K562 (cell line): ENCODE measurements at regions not wholly inside any gene's neighbourhood (a gene's known extent, or its start where the extent isn't known, plus 50 kb on each side); places are given as distances from the start of the nearest gene placed in this dataset.

ENCODE experiments used
- ATAC-seq: fragments of 200-7000 bp; cut with Tn5 transposase; 3 replicates; pipeline ENCODE4 v1.9.1; 2020; ENCODE audit warnings: moderate library complexity
- BruUV-seq: library from RNA; stranded (reverse); fragments of 400-500 nt; replicated peaks from 2 replicates; lab custom pipeline; 2021; lab: Mats Ljungman, UMichigan
- CTCF ChIA-PET: fragments of 300-600 bp; formaldehyde crosslinking; extraction: SDS; loops from one replicate; lab custom pipeline; 2021; ENCODE audit warnings: low intra/inter-chr PET ratio; lab: Yijun Ruan, JAX
- POLR2A ChIA-PET: fragments of 300-600, 350-650 bp; sonication (Branson Sonifier 250); formaldehyde crosslinking; extraction: SDS; loops from one replicate; lab custom pipeline; 2021; ENCODE audit warnings: antibody characterized with exemption, inconsistent platforms; lab: Yijun Ruan, JAX
- DNase-seq, 4 experiments: peaks; one replicate each; pipeline versions ENCODE4 v3.0.0 to v3.0.0-alpha.2; 2011 to 2018; ENCODE audit warnings: low spot score in 3 of 4, mixed read lengths in 3 of 4; ENCODE audit errors: extremely low read depth in 1 of 4
- FAIRE-seq: peaks from 2 replicates; lab custom pipeline; 2011; peaks lifted over from hg19 to GRCh38; lab: Jason Lieb, UNC
- H2AFZ ChIP-seq: 2 replicates; pipeline ENCODE4 v1.6.0; 2011; ENCODE audit warnings: low read depth, low read length, control low read depth, inconsistent platforms
- H3K27ac ChIP-seq: fragments of 200-600 bp; 3 replicates; pipeline ENCODE4 v1.8.0; 2011; ENCODE audit warnings: low read depth, mild to moderate bottlenecking, control low read depth, inconsistent platforms, low read length, moderate library complexity, mixed read lengths; ENCODE audit errors: extremely low read depth
- H3K27me3 ChIP-seq, 2 experiments: fragments of 300-600 bp in 1 of 2; 2 replicates in 1 of 2; 3 replicates in 1 of 2; pipeline versions ENCODE4 v1.6.0 to v1.8.0; 2011; ENCODE audit warnings: inconsistent platforms in 2 of 2, low read length in 2 of 2, mild to moderate bottlenecking in 1 of 2, mixed read lengths in 1 of 2, moderate library complexity in 1 of 2; ENCODE audit not compliant: control insufficient read depth in 2 of 2, insufficient read depth in 2 of 2
- H3K36me3 ChIP-seq: fragments of 300-600 bp; 3 replicates; pipeline ENCODE4 v1.8.0; 2011; ENCODE audit warnings: mild to moderate bottlenecking, low read length, inconsistent platforms; ENCODE audit not compliant: control insufficient read depth, insufficient read depth
- H3K4me1 ChIP-seq, 2 experiments: fragments of 200-600 bp in 1 of 2; replicated peaks in 1 of 2; 2 replicates in 1 of 2; 3 replicates in 1 of 2; pipeline versions ENCODE4 v1.5.1 to v1.8.0; 2011; ENCODE audit warnings: inconsistent platforms in 2 of 2, low read length in 2 of 2, mild to moderate bottlenecking in 1 of 2, mixed read lengths in 1 of 2, moderate library complexity in 1 of 2; ENCODE audit not compliant: control insufficient read depth in 2 of 2, insufficient read depth in 2 of 2
- H3K4me2 ChIP-seq: 2 replicates; pipeline ENCODE4 v1.6.1; 2011; ENCODE audit warnings: low read length, control low read depth, inconsistent platforms, mixed read lengths; ENCODE audit not compliant: insufficient read depth
- H3K4me3 ChIP-seq: fragments of 200-600 bp; sonication (generic), shearing (Covaris generic); 2 replicates; pipeline ENCODE4 v1.5.1; 2016; ENCODE audit warnings: control low read depth, inconsistent platforms
- H3K79me2 ChIP-seq: fragments of 200-600 bp; 3 replicates; pipeline ENCODE4 v1.8.0; 2011; ENCODE audit warnings: low read length, inconsistent platforms; ENCODE audit not compliant: control insufficient read depth, insufficient read depth
- H3K9ac ChIP-seq, 2 experiments: 2 replicates each; pipeline versions ENCODE4 v1.6.0 to v1.6.1; 2011; ENCODE audit warnings: low read depth in 2 of 2, low read length in 2 of 2, control low read depth in 1 of 2, inconsistent platforms in 1 of 2, mild to moderate bottlenecking in 1 of 2, mixed read lengths in 1 of 2; ENCODE audit not compliant: insufficient read depth in 1 of 2
- H3K9me1 ChIP-seq: one replicate; pipeline ENCODE4 v1.6.0; 2011; ENCODE audit warnings: inconsistent platforms, mild to moderate bottlenecking, low read length, moderate library complexity; ENCODE audit not compliant: control insufficient read depth, insufficient read depth
- H3K9me3 ChIP-seq: replicated peaks from 2 replicates; pipeline ENCODE4 v1.5.1; 2011; ENCODE audit warnings: low read depth, low read length, inconsistent platforms; ENCODE audit not compliant: control insufficient read depth, insufficient read depth
- H4K20me1 ChIP-seq: replicated peaks from 2 replicates; pipeline ENCODE4 v1.6.1; 2011; ENCODE audit warnings: low read length, inconsistent platforms, mixed read lengths; ENCODE audit not compliant: control insufficient read depth, insufficient read depth
- CEBPG ChIP-seq, 3 experiments: fragments of 200-800 bp in 1 of 3; sonication (Bioruptor generic) in 1 of 3; sonication (generic) in 1 of 3; formaldehyde crosslinking in 1 of 3; IDR thresholded peaks in 2 of 3; conservative IDR thresholded peaks in 1 of 3; 2 replicates each; pipeline versions ENCODE4 v1.6.1 to v1.8.0; 2016 to 2022; ENCODE audit warnings: missing compliant biosample characterization in 2 of 3, missing genetic modification characterization in 2 of 3, mild to moderate bottlenecking in 1 of 3, missing genetic modification reagents in 1 of 3
- CEBPZ ChIP-seq: fragments of 150-350 bp; IDR thresholded peaks from 2 replicates; pipeline ENCODE4 v1.6.1; 2014; ENCODE audit warnings: low read depth, mild to moderate bottlenecking, low read length, borderline replicate concordance
- ESRRA ChIP-seq: fragments of 450-650 bp; IDR thresholded peaks from 2 replicates; pipeline ENCODE4 v1.6.1; 2014; ENCODE audit warnings: low read depth, mild to moderate bottlenecking, moderate library complexity, borderline replicate concordance
- HIVEP1 ChIP-seq: fragments of 250-450 bp; sonication (Bioruptor Pico); IDR thresholded peaks from 2 replicates; pipeline ENCODE4 v1.4.0; 2020; ENCODE audit warnings: mild to moderate bottlenecking
- HMG20B ChIP-seq: fragments of 250-450 bp; sonication (Bioruptor Pico); IDR thresholded peaks from 2 replicates; pipeline ENCODE4 v1.5.0; 2021; ENCODE audit warnings: mild to moderate bottlenecking
- PHB2 ChIP-seq: fragments of 450-650 bp; IDR thresholded peaks from 2 replicates; pipeline ENCODE4 v1.6.1; 2017; ENCODE audit warnings: low read depth
- SMC3 ChIP-seq: conservative IDR thresholded peaks from 2 replicates; pipeline ENCODE4 v1.6.1; 2011; ENCODE audit warnings: low read depth, low read length, improper control_type of control experiment; ENCODE audit not compliant: insufficient read depth
- SP2 ChIP-seq: IDR thresholded peaks from 2 replicates; pipeline ENCODE4 v1.6.1; 2011; ENCODE audit warnings: mild to moderate bottlenecking, low read depth, low read length, moderate library complexity; ENCODE audit not compliant: poor library complexity, severe bottlenecking; ENCODE audit errors: extremely low read depth
- TAF7 ChIP-seq: fragments of 450-650 bp; IDR thresholded peaks from 2 replicates; pipeline ENCODE4 v1.6.1; 2016; ENCODE audit warnings: missing genetic modification characterization, missing compliant biosample characterization
- TSC22D4 ChIP-seq: fragments of 450-650 bp; IDR thresholded peaks from 2 replicates; pipeline ENCODE4 v1.6.1; 2016; ENCODE audit warnings: missing genetic modification characterization, missing biosample characterization, control low read depth
- WGBS: fragments of 100-300 bp; shearing (Covaris generic); methylation state at CpG from one replicate; pipeline ENCODE4 v1.1.6; 2016; ENCODE audit warnings: low coverage, mixed read lengths; ENCODE audit not compliant: insufficient coverage; ENCODE audit errors: missing lambda C conversion rate; 5-methylcytosine and 5-hydroxymethylcytosine counted together
- in situ Hi-C: fragments of 300-500 bp; cut with MboI; formaldehyde crosslinking; loops from 4 replicates; pipeline ENCODE4 v1.15.0; 2018; ENCODE audit warnings: inconsistent platforms, mixed read lengths
- intact Hi-C: fragments of 100-400 bp; cut with micrococcal nuclease; formaldehyde crosslinking; loops from 2 replicates; pipeline ENCODE4 v1.14.2; 2022

GRCh38 chr18:68256418-68257067 is 458.4 kb downstream of the TMX3 start (continued):
- TF ChIP-seq HIVEP1 (CRISPR knock-in tag) (no peak), TAF7 (tag) (no peak), SP2 (no peak), PHB2 (no peak)

GRCh38 chr18:68244786-68245185 is 470.1 kb downstream of the TMX3 start:
- no peaks in the 10 kb centered on the region for H4K20me1 ChIP-seq
- H3K36me3 ChIP-seq = no peaks in the 10 kb centered on the region
- H3K9me1 ChIP-seq = no peaks in the 10 kb centered on the region
- no peaks in the 10 kb centered on the region for H3K79me2 ChIP-seq
- BruUV-seq = no TSS peak
- no peaks in the 10 kb centered on the region for H3K27me3 ChIP-seq
- H3K4me2 ChIP-seq = no peak overlapping the region
- no peak overlapping the region for H3K27ac ChIP-seq
- intact Hi-C loops = no loop called here
- WGBS = 0% methylated on average over 2 of the region's 2 CpGs
- H3K4me1 ChIP-seq = no peaks in the 10 kb centered on the region
- no peak overlapping the region for H2AFZ ChIP-seq
- no peak for FAIRE-seq
- H3K4me3 ChIP-seq = no peak overlapping the region
- in situ Hi-C loops = no loop called here
- ChIA-PET POLR2A (interaction anchor here (0.7 kb wide), 1 partner anchor 294 kb away, joined by 3 read pairs; no protein-coding TSS in a partner anchor), CTCF (no interaction called here)
- no peaks in the 10 kb centered on the region for H3K9me3 ChIP-seq
- no peak overlapping the region for H3K9ac ChIP-seq
- TF ChIP-seq SMC3 (no peak), ESRRA (no peak), HMG20B (CRISPR knock-in tag) (no peak), TSC22D4 (tag) (no peak), CEBPG (CRISPR knock-in tag; IDR thresholded peaks at IDR 0.05) (no peak), CEBPG (tag; conservative IDR thresholded peaks at IDR 0.05 in 1 of 2, IDR thresholded peaks at IDR 0.05 in 1 of 2) (no peak), CEBPZ (no peak)
- ATAC-seq = no peak
- DNase-seq = no peak
